ENCODE measurements at regions not wholly inside any gene's neighbourhood (a gene's known extent, or its start where the extent isn't known, plus 50 kb on each side); places are given as distances from the start of the nearest gene placed in this dataset.

GRCh38 chr2:239583171-239583878 lies 182.5 kb upstream of the HDAC4 start:
- dilution Hi-C loops (cut with MboI; ENCODE audit: extremely low pct_ligation_motif_present, low sequenced_read_pairs) = no loop called here

GRCh38 chr2:239582476-239582875 lies 181.7 kb upstream of the HDAC4 start:
- H3K27me3 ChIP-seq (ENCODE audit: control insufficient read depth in 2 of 2, insufficient read depth in 2 of 2, low read length in 2 of 2) = no peaks in the 10 kb centered on the region
- DNase-seq (ENCODE audit: low read depth, low spot score) = no peak
- H3K9me3 ChIP-seq (replicated peaks; ENCODE audit: control insufficient read depth, insufficient read depth, low read length) = peaks cover 5% of the 10 kb centered on the region
- no peak overlapping the region for H3K27ac ChIP-seq (ENCODE audit: insufficient read depth, low read depth, low read length)
- ChIA-PET CTCF (no interaction called here), POLR2A (no interaction called here)
- no peaks in the 10 kb centered on the region for H3K9me1 ChIP-seq (replicated peaks; ENCODE audit: control insufficient read depth, extremely low read depth, insufficient read depth, low read length)
- no peak overlapping the region for H2AFZ ChIP-seq (ENCODE audit: low read depth, low read length)
- no peak for FAIRE-seq
- no TSS peak for BruUV-seq (replicated peaks)
- no peak overlapping the region for H3K4me2 ChIP-seq (ENCODE audit: insufficient read depth, low read length)
- intact Hi-C loops (cut with micrococcal nuclease) (no loop called here), dilution Hi-C loops (cut with MboI; ENCODE audit: extremely low pct_ligation_motif_present, low sequenced_read_pairs) (no loop called here)
- H3K4me3 ChIP-seq (replicated peaks in 1 of 3; ENCODE audit: insufficient read depth in 1 of 3, low read depth in 1 of 3, low read length in 3 of 3) = no peak overlapping the region
- H3K4me1 ChIP-seq (ENCODE audit: control insufficient read depth, extremely low read depth, insufficient read depth, low read length) = no peaks in the 10 kb centered on the region
- TF ChIP-seq POLR2A (IDR thresholded peaks at IDR 0.05; ENCODE audit: low read depth, low read length) = no peak
- TF ChIP-seq MYC (IDR thresholded peaks at IDR 0.05; ENCODE audit: low read depth, low read length) = no peak
- TF ChIP-seq CTCF (IDR thresholded peaks at IDR 0.05; ENCODE audit: extremely low read depth in 1 of 2, insufficient read depth in 1 of 2, low read depth in 1 of 2, low read length in 2 of 2) = no peak
- no peak for TF ChIP-seq FOS (IDR thresholded peaks at IDR 0.05; ENCODE audit: borderline replicate concordance, insufficient read depth, low read length)
- TF ChIP-seq JUN (IDR thresholded peaks at IDR 0.05; ENCODE audit: borderline replicate concordance, insufficient read depth, insufficient read length, low read depth) = no peak
- no peak overlapping the region for H3K9ac ChIP-seq (replicated peaks; ENCODE audit: extremely low read depth, insufficient read depth, low read length)
- H3K79me2 ChIP-seq (ENCODE audit: control insufficient read depth, insufficient read depth, low read length) = no peaks in the 10 kb centered on the region
- no peaks in the 10 kb centered on the region for H4K20me1 ChIP-seq (replicated peaks; ENCODE audit: control insufficient read depth, extremely low read depth, insufficient read depth, low read length)
- no peaks in the 10 kb centered on the region for H3K36me3 ChIP-seq (ENCODE audit: control insufficient read depth in 2 of 2, extremely low read depth in 1 of 2, insufficient read depth in 2 of 2, low read length in 2 of 2)

More at GRCh38 chr2:239583171-239583878, 182.5 kb upstream of the HDAC4 start:
- FAIRE-seq = no peak
- H2AFZ ChIP-seq (ENCODE audit: low read depth, low read length) = no peak overlapping the region
- TF ChIP-seq POLR2A (IDR thresholded peaks at IDR 0.05; ENCODE audit: low read depth, low read length) (no peak), GATA2 (IDR thresholded peaks at IDR 0.05; ENCODE audit: insufficient read depth, insufficient read length, low read depth, low read length) (no peak)
- no peaks in the 10 kb centered on the region for H3K27me3 ChIP-seq (ENCODE audit: control insufficient read depth in 2 of 2, insufficient read depth in 2 of 2, low read length in 2 of 2)
- no peaks in the 10 kb centered on the region for H4K20me1 ChIP-seq (replicated peaks; ENCODE audit: control insufficient read depth, extremely low read depth, insufficient read depth, low read length)
- H3K4me1 ChIP-seq (ENCODE audit: control insufficient read depth, extremely low read depth, insufficient read depth, low read length) = no peaks in the 10 kb centered on the region
- no peak overlapping the region for H3K9ac ChIP-seq (replicated peaks; ENCODE audit: extremely low read depth, insufficient read depth, low read length)
- H3K27ac ChIP-seq (ENCODE audit: insufficient read depth, low read depth, low read length) = no peak overlapping the region
- DNase-seq (ENCODE audit: low read depth, low spot score) = no peak
- H3K4me3 ChIP-seq (replicated peaks in 1 of 3; ENCODE audit: insufficient read depth in 1 of 3, low read depth in 1 of 3, low read length in 3 of 3) = no peak overlapping the region
- H3K36me3 ChIP-seq (ENCODE audit: control insufficient read depth in 2 of 2, extremely low read depth in 1 of 2, insufficient read depth in 2 of 2, low read length in 2 of 2) = no peaks in the 10 kb centered on the region
- peaks cover 5% of the 10 kb centered on the region for H3K9me3 ChIP-seq (replicated peaks; ENCODE audit: control insufficient read depth, insufficient read depth, low read length)
- H3K9me1 ChIP-seq (replicated peaks; ENCODE audit: control insufficient read depth, extremely low read depth, insufficient read depth, low read length) = no peaks in the 10 kb centered on the region
- BruUV-seq (replicated peaks) = no TSS peak
- ChIA-PET POLR2A (no interaction called here), CTCF (no interaction called here)
- no peak overlapping the region for H3K4me2 ChIP-seq (ENCODE audit: insufficient read depth, low read length)
- intact Hi-C loops (cut with micrococcal nuclease) = no loop called here
- no peaks in the 10 kb centered on the region for H3K79me2 ChIP-seq (ENCODE audit: control insufficient read depth, insufficient read depth, low read length)
